ENCODE measurements at regions not wholly inside any gene's neighbourhood (a gene's known extent, or its start where the extent isn't known, plus 50 kb on each side); places are given as distances from the start of the nearest gene placed in this dataset.

- no peaks in the 10 kb centered on the region for H3K27me3 ChIP-seq (replicated peaks; ENCODE audit: insufficient read depth)
- 44% methylated on average over 4 of the region's 4 CpGs for WGBS
- no peak for DNase-seq (ENCODE audit: low spot score)
- TF ChIP-seq POLR2AphosphoS5 (IDR thresholded peaks at IDR 0.05) (no peak), CTCF (IDR thresholded peaks at IDR 0.05) (no peak), POLR2A (IDR thresholded peaks at IDR 0.05) (no peak)
- H3K4me1 ChIP-seq (replicated peaks): no peaks in the 10 kb centered on the region
- no peaks in the 10 kb centered on the region for H3K36me3 ChIP-seq
- H3K9me3 ChIP-seq: no peaks in the 10 kb centered on the region
- intact Hi-C loops (cut with DNase I): no loop called here
- no peak overlapping the region for H3K4me3 ChIP-seq
- no peak overlapping the region for H3K27ac ChIP-seq
These were observed 49.9 kb downstream of the SYNE3 start for GRCh38 chr14:95466506-95466905.

GRCh38 chr14:95465936-95466335 is 50.5 kb downstream of the SYNE3 start:
- TF ChIP-seq POLR2A (IDR thresholded peaks at IDR 0.05): no peak
- TF ChIP-seq POLR2AphosphoS5 (IDR thresholded peaks at IDR 0.05): no peak
- TF ChIP-seq CTCF (IDR thresholded peaks at IDR 0.05): no peak
- intact Hi-C loops (cut with DNase I): no loop called here
- DNase-seq (ENCODE audit: low spot score): no peak

GRCh38 chr14:95465358-95465757 is 51.1 kb downstream of the SYNE3 start:
- TF ChIP-seq CTCF (IDR thresholded peaks at IDR 0.05) (no peak), POLR2A (IDR thresholded peaks at IDR 0.05) (no peak), POLR2AphosphoS5 (IDR thresholded peaks at IDR 0.05) (no peak)
- Histone ChIP-seq H3K9me3 (no peaks in the 10 kb centered on the region), H3K4me3 (no peak overlapping the region), H3K27ac (no peak overlapping the region), H3K36me3 (no peaks in the 10 kb centered on the region), H3K4me1 (replicated peaks) (no peaks in the 10 kb centered on the region), H3K27me3 (replicated peaks; ENCODE audit: insufficient read depth) (no peaks in the 10 kb centered on the region)
- DNase-seq (ENCODE audit: low spot score): no peak
- WGBS: 92% methylated on average over 2 of the region's 3 CpGs
- intact Hi-C loops (cut with DNase I): no loop called here

More at GRCh38 chr14:95465936-95466335, 50.5 kb downstream of the SYNE3 start:
- WGBS: 91% methylated on average over 14 of the region's 15 CpGs
- H3K9me3 ChIP-seq: no peaks in the 10 kb centered on the region
- H3K36me3 ChIP-seq: no peaks in the 10 kb centered on the region
- H3K4me3 ChIP-seq: no peak overlapping the region
- no peaks in the 10 kb centered on the region for H3K27me3 ChIP-seq (replicated peaks; ENCODE audit: insufficient read depth)
- no peak overlapping the region for H3K27ac ChIP-seq
- H3K4me1 ChIP-seq (replicated peaks): no peaks in the 10 kb centered on the region

DNA sequence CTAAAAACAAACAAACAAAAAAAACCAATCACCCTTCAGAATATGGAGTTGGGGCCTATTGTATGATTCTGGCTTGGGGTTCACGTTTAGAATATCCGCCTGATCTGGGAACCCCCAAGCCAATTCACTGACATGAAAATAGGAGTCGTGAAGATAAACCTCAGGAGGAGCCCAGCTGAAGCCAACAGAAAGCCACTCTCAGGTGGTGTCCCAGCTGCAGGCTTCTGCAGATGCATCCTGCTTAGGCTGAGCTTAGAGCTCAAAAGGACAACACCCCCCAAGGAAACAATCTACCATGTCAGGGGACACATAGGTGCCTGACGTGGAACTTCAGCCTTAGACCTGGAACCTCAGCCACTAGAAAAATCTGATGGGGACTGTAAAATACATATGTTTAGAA is 51.9 kb downstream of the SYNE3 start:
- no peaks in the 10 kb centered on the region for H3K9me3 ChIP-seq
- no peak overlapping the region for H3K27ac ChIP-seq
- intact Hi-C loops (cut with DNase I): no loop called here
- TF ChIP-seq POLR2A (IDR thresholded peaks at IDR 0.05): no peak
- TF ChIP-seq POLR2AphosphoS5 (IDR thresholded peaks at IDR 0.05): no peak
- TF ChIP-seq CTCF (IDR thresholded peaks at IDR 0.05): no peak
- no peaks in the 10 kb centered on the region for H3K4me1 ChIP-seq (replicated peaks)
- no peaks in the 10 kb centered on the region for H3K27me3 ChIP-seq (replicated peaks; ENCODE audit: insufficient read depth)
- 91% methylated on average over 4 of the region's 4 CpGs for WGBS
- DNase-seq (ENCODE audit: low spot score): no peak
- no peak overlapping the region for H3K4me3 ChIP-seq
- no peaks in the 10 kb centered on the region for H3K36me3 ChIP-seq

GRCh38 chr14:95464103-95464502 is 52.3 kb downstream of the SYNE3 start:
- TF ChIP-seq POLR2AphosphoS5 (IDR thresholded peaks at IDR 0.05) (no peak), CTCF (IDR thresholded peaks at IDR 0.05) (no peak), POLR2A (IDR thresholded peaks at IDR 0.05) (no peak)
- intact Hi-C loops (cut with DNase I): no loop called here
- Histone ChIP-seq H3K9me3 (no peaks in the 10 kb centered on the region), H3K4me1 (replicated peaks) (no peaks in the 10 kb centered on the region), H3K27ac (no peak overlapping the region), H3K4me3 (no peak overlapping the region), H3K27me3 (replicated peaks; ENCODE audit: insufficient read depth) (no peaks in the 10 kb centered on the region), H3K36me3 (no peaks in the 10 kb centered on the region)
- no peak for DNase-seq (ENCODE audit: low spot score)
- 80% methylated on average over 6 of the region's 6 CpGs for WGBS

All from prostate gland (tissue), 2 donors.